Thymus (tissue), 11 donors: ENCODE measurements at regions not wholly inside any gene's neighbourhood (a gene's known extent, or its start where the extent isn't known, plus 50 kb on each side); places are given as distances from the start of the nearest gene placed in this dataset.

Source experiments
- DNase-seq, 9 donors: peaks; one replicate each; pipeline ENCODE4 v3.0.0-alpha.2; 2013; ENCODE audit warnings: low spot score in 9 of 9, low read depth in 6 of 9, missing footprints in 1 of 9
- H3K27ac ChIP-seq, 2 donors: one replicate each; pipeline ENCODE4 v1.5.1; 2013; ENCODE audit warnings: control low read depth in 1 of 2, low read depth in 1 of 2, low read length in 1 of 2, mild to moderate bottlenecking in 1 of 2, moderate library complexity in 1 of 2
- H3K27me3 ChIP-seq, 2 donors: one replicate each; pipeline ENCODE4 v1.5.1; 2013; ENCODE audit warnings: low read length in 1 of 2; ENCODE audit not compliant: control insufficient read depth in 2 of 2, insufficient read depth in 1 of 2
- H3K36me3 ChIP-seq, 2 donors: one replicate each; pipeline ENCODE4 v1.5.1; 2013; ENCODE audit warnings: low read length in 1 of 2, mild to moderate bottlenecking in 1 of 2, moderate library complexity in 1 of 2; ENCODE audit not compliant: control insufficient read depth in 2 of 2, insufficient read depth in 2 of 2
- H3K4me1 ChIP-seq, 2 donors: one replicate each; pipeline ENCODE4 v1.5.1; 2013; ENCODE audit warnings: low read length in 2 of 2; ENCODE audit not compliant: control insufficient read depth in 2 of 2, insufficient read depth in 2 of 2
- H3K4me3 ChIP-seq, 2 donors: one replicate each; pipeline ENCODE4 v1.5.1; 2013; ENCODE audit warnings: low read length in 2 of 2, control low read depth in 1 of 2, mild to moderate bottlenecking in 1 of 2
- H3K9me3 ChIP-seq, 2 donors: one replicate each; pipeline ENCODE4 v1.5.1; 2013; ENCODE audit warnings: low read length in 1 of 2, mild to moderate bottlenecking in 1 of 2; ENCODE audit not compliant: control insufficient read depth in 2 of 2, insufficient read depth in 1 of 2
- WGBS: extraction: QIAGEN DNeasy Blood & Tissue Kit; methylation state at CpG from one replicate; pipeline ENCODE4 v1.1.7; 2013; 5-methylcytosine and 5-hydroxymethylcytosine counted together
- donor health status: healthy.

- H3K4me3 ChIP-seq: no peak overlapping the region
- no peaks in the 10 kb centered on the region for H3K36me3 ChIP-seq
- no peaks in the 10 kb centered on the region for H3K27me3 ChIP-seq
- no peaks in the 10 kb centered on the region for H3K4me1 ChIP-seq
- WGBS: 85% methylated on average over 3 of the region's 3 CpGs
- H3K27ac ChIP-seq: no peak overlapping the region
- H3K9me3 ChIP-seq: no peaks in the 10 kb centered on the region
- no peak for DNase-seq
Measured at GRCh38 chr14:40394634-40395340, 962.6 kb upstream of the FBXO33 start.

- no peak overlapping the region for H3K4me3 ChIP-seq
- no peaks in the 10 kb centered on the region for H3K9me3 ChIP-seq
- H3K27me3 ChIP-seq: no peaks in the 10 kb centered on the region
- H3K4me1 ChIP-seq: no peaks in the 10 kb centered on the region
- DNase-seq: no peak
- H3K27ac ChIP-seq: no peak overlapping the region
- no peaks in the 10 kb centered on the region for H3K36me3 ChIP-seq
Measured at GRCh38 chr14:40393143-40393542, 960.9 kb upstream of the FBXO33 start.

GRCh38 chr14:40386433-40386832 is 954.2 kb upstream of the FBXO33 start:
- H3K4me3 ChIP-seq: no peak overlapping the region
- H3K9me3 ChIP-seq: no peaks in the 10 kb centered on the region
- no peak overlapping the region for H3K27ac ChIP-seq
- no peak for DNase-seq
- H3K27me3 ChIP-seq: no peaks in the 10 kb centered on the region
- H3K4me1 ChIP-seq: no peaks in the 10 kb centered on the region
- 74% methylated on average over 1 of the region's 1 CpG for WGBS
- H3K36me3 ChIP-seq: no peaks in the 10 kb centered on the region

- H3K4me1 ChIP-seq: no peaks in the 10 kb centered on the region
- no peaks in the 10 kb centered on the region for H3K9me3 ChIP-seq
- no peak overlapping the region for H3K4me3 ChIP-seq
- DNase-seq: no peak
- no peaks in the 10 kb centered on the region for H3K27me3 ChIP-seq
- WGBS: 98% methylated on average over 10 of the region's 10 CpGs
- H3K36me3 ChIP-seq: no peaks in the 10 kb centered on the region
- no peak overlapping the region for H3K27ac ChIP-seq
Measured at GRCh38 chr14:40374221-40374620, 942.0 kb upstream of the FBXO33 start.

GRCh38 chr14:40371011-40371410 is 938.8 kb upstream of the FBXO33 start:
- DNase-seq: no peak
- Histone ChIP-seq H3K36me3 (no peaks in the 10 kb centered on the region), H3K4me3 (no peak overlapping the region), H3K27me3 (no peaks in the 10 kb centered on the region), H3K9me3 (no peaks in the 10 kb centered on the region), H3K4me1 (no peaks in the 10 kb centered on the region), H3K27ac (no peak overlapping the region)
- 48% methylated on average over 2 of the region's 2 CpGs for WGBS

- H3K9me3 ChIP-seq: no peaks in the 10 kb centered on the region
- WGBS: 91% methylated on average over 2 of the region's 2 CpGs
- no peak overlapping the region for H3K4me3 ChIP-seq
- H3K36me3 ChIP-seq: no peaks in the 10 kb centered on the region
- no peaks in the 10 kb centered on the region for H3K27me3 ChIP-seq
- DNase-seq: no peak
- H3K27ac ChIP-seq: no peak overlapping the region
- no peaks in the 10 kb centered on the region for H3K4me1 ChIP-seq
Measured at GRCh38 chr14:40368314-40368713, 936.1 kb upstream of the FBXO33 start.

- no peak overlapping the region for H3K27ac ChIP-seq
- DNase-seq: no peak
- H3K27me3 ChIP-seq: no peaks in the 10 kb centered on the region
- no peaks in the 10 kb centered on the region for H3K9me3 ChIP-seq
- H3K4me1 ChIP-seq: no peaks in the 10 kb centered on the region
- H3K36me3 ChIP-seq: no peaks in the 10 kb centered on the region
- H3K4me3 ChIP-seq: no peak overlapping the region
Measured at GRCh38 chr14:40367717-40368116, 935.5 kb upstream of the FBXO33 start.

GRCh38 chr14:40365305-40365704 is 933.1 kb upstream of the FBXO33 start:
- DNase-seq: no peak
- no peaks in the 10 kb centered on the region for H3K27me3 ChIP-seq
- no peaks in the 10 kb centered on the region for H3K4me1 ChIP-seq
- no peaks in the 10 kb centered on the region for H3K36me3 ChIP-seq
- no peaks in the 10 kb centered on the region for H3K9me3 ChIP-seq
- no peak overlapping the region for H3K27ac ChIP-seq
- WGBS: 99% methylated on average over 2 of the region's 2 CpGs
- H3K4me3 ChIP-seq: no peak overlapping the region

GRCh38 chr14:40362856-40363255 is 930.6 kb upstream of the FBXO33 start:
- no peak for DNase-seq
- no peaks in the 10 kb centered on the region for H3K36me3 ChIP-seq

GRCh38 chr14:40354754-40355153 is 922.5 kb upstream of the FBXO33 start:
- H3K4me1 ChIP-seq: no peaks in the 10 kb centered on the region
- WGBS: 61% methylated on average over 2 of the region's 2 CpGs
- no peaks in the 10 kb centered on the region for H3K27me3 ChIP-seq
- H3K9me3 ChIP-seq: peaks cover 0 to 5% of the 10 kb centered on the region in 2 donors
- no peak overlapping the region for H3K27ac ChIP-seq
- no peaks in the 10 kb centered on the region for H3K36me3 ChIP-seq
- no peak overlapping the region for H3K4me3 ChIP-seq
- DNase-seq: no peak

More at GRCh38 chr14:40362856-40363255, 930.6 kb upstream of the FBXO33 start:
- Histone ChIP-seq H3K4me3 (no peak overlapping the region), H3K27ac (no peak overlapping the region), H3K9me3 (peaks cover 0 to 6% of the 10 kb centered on the region in 2 donors), H3K27me3 (no peaks in the 10 kb centered on the region), H3K4me1 (no peaks in the 10 kb centered on the region)
- WGBS: 83% methylated on average over 1 of the region's 1 CpG
